Glutamatergic neuron (in vitro differentiated cells): ENCODE measurements at regions not wholly inside any gene's neighbourhood (a gene's known extent, or its start where the extent isn't known, plus 50 kb on each side); places are given as distances from the start of the nearest gene placed in this dataset.

Experiments
- DNase-seq: peaks from one replicate; pipeline ENCODE4 v3.0.0; 2022
- H3K27ac Mint-ChIP-seq: one replicate; pipeline ENCODE4 v1.8.0; 2020; ENCODE audit warnings: mild to moderate bottlenecking, mixed read lengths, inconsistent platforms; ENCODE audit not compliant: unreplicated experiment
- H3K27me3 Mint-ChIP-seq: one replicate; pipeline ENCODE4 v1.8.0; 2020; ENCODE audit warnings: mild to moderate bottlenecking, moderate library complexity, mixed read lengths, inconsistent platforms; ENCODE audit not compliant: unreplicated experiment
- H3K36me3 Mint-ChIP-seq: one replicate; pipeline ENCODE4 v1.8.0; 2020; ENCODE audit warnings: mild to moderate bottlenecking, mixed read lengths, inconsistent platforms; ENCODE audit not compliant: unreplicated experiment
- H3K4me1 Mint-ChIP-seq: one replicate; pipeline ENCODE4 v1.8.0; 2020; ENCODE audit warnings: mild to moderate bottlenecking, low read depth, mixed read lengths, inconsistent platforms; ENCODE audit not compliant: unreplicated experiment
- H3K4me3 Mint-ChIP-seq: one replicate; pipeline ENCODE4 v1.8.0; 2020; ENCODE audit warnings: mild to moderate bottlenecking, mixed read lengths, inconsistent platforms; ENCODE audit not compliant: unreplicated experiment
- H3K9me3 Mint-ChIP-seq: one replicate; pipeline ENCODE4 v1.8.0; 2020; ENCODE audit warnings: mild to moderate bottlenecking, moderate library complexity, mixed read lengths, inconsistent platforms; ENCODE audit not compliant: unreplicated experiment
- TF ChIP-seq, protein P1 (sequence below): fragments of 200-600 bp; sonication (generic); IDR thresholded peaks from one replicate; pipeline ENCODE4 v1.5.0; 2021; ENCODE audit not compliant: partially characterized antibody, unreplicated experiment

DNA sequence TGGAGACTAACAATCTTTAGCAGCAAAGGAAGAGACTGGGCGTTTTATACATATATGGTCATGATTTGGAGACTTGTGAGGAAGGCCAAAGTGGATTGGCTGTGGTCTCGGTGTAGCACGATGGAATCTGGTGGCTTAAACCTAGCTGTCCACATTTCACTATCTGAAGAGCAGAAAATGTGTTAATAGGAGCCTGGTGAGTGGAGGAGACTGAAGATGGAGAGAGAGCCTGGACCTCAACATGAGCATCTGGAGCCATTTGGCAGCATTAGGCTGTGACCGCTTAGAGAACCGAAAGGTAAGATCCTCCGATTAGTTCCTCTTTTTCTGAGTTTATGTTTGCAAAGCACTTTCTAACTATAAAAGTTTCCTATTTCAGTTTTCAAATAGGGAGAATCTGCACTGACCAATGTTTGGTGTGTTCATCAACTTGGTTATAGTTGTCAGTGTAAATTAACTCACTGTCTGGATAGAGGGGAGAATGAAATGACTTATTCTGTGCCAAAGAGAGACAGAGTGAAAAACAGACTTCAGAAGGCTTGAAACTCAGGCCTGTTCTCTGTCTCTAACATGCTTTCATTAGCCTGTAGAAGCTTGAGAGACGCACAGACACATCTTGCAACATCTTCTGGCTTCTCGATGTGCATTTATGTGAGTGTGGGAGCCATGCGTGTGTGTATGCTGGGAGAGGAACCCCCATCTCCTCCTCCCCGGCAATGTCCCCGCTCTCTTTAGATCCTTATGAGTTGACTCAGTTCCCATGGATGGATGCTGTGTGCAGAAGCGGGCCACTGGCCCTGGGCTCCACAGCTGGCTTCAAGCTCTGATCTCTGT, 244.7 kb upstream of the TBL1XR1 start:
- Mint-ChIP-seq H3K4me1 (peaks cover 17% of the 10 kb centered on the region), H3K9me3 (peaks cover 4% of the 10 kb centered on the region), H3K27me3 (peaks cover 5% of the 10 kb centered on the region), H3K36me3 (no peaks in the 10 kb centered on the region), H3K27ac (no peak overlapping the region), H3K4me3 (no peak overlapping the region)
- TF ChIP-seq, protein P1, sequence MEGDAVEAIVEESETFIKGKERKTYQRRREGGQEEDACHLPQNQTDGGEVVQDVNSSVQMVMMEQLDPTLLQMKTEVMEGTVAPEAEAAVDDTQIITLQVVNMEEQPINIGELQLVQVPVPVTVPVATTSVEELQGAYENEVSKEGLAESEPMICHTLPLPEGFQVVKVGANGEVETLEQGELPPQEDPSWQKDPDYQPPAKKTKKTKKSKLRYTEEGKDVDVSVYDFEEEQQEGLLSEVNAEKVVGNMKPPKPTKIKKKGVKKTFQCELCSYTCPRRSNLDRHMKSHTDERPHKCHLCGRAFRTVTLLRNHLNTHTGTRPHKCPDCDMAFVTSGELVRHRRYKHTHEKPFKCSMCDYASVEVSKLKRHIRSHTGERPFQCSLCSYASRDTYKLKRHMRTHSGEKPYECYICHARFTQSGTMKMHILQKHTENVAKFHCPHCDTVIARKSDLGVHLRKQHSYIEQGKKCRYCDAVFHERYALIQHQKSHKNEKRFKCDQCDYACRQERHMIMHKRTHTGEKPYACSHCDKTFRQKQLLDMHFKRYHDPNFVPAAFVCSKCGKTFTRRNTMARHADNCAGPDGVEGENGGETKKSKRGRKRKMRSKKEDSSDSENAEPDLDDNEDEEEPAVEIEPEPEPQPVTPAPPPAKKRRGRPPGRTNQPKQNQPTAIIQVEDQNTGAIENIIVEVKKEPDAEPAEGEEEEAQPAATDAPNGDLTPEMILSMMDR = no peak
- DNase-seq = no peak

DNA sequence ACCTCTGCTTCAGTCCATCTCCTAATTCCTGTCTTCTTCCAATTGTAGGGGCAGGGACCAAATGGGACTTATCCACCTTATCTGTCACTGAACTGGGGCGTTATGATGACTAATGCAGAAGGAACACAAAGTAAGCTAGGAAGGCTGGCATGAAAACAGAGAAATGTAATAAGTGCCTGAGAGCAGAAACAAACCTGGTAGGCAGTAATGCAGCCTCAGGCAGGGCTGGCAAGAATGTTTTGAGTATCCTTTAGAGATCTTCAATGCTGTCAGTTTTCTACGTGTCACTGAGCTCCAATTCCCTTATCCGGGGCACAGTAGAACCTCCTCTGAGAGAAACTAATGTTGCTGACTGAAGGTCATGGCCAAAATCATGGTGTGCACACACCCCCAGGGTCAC, 246.2 kb upstream of the TBL1XR1 start:
- peaks cover 5% of the 10 kb centered on the region for H3K27me3 Mint-ChIP-seq
- no peaks in the 10 kb centered on the region for H3K36me3 Mint-ChIP-seq
- H3K27ac Mint-ChIP-seq = no peak overlapping the region
- TF ChIP-seq, protein P1 = no peak
- no peak overlapping the region for H3K4me3 Mint-ChIP-seq
- H3K9me3 Mint-ChIP-seq = peaks cover 4% of the 10 kb centered on the region
- no peak for DNase-seq
- peaks cover 15% of the 10 kb centered on the region for H3K4me1 Mint-ChIP-seq

DNA sequence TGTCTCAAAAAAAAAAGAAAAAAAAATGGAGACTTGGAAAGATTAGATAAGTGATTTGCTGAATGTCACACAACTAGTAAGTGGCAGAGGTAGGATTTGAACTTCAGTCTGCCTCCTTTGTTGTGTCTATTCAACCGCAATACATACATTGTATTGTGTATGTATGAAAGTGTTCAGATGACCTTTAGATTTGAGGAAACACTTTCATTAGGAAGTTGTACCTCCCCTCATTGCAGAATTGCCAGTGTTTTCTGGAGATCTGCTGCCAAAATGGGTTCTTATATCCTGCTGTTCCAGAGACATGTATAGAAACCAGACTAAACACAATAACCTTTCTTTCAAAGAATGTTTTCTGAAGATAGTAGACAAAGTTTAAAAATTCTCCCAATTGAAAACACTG, 247.4 kb upstream of the TBL1XR1 start:
- TF ChIP-seq, protein P1 = no peak
- Mint-ChIP-seq H3K36me3 (no peaks in the 10 kb centered on the region), H3K27ac (no peak overlapping the region), H3K27me3 (peaks cover 5% of the 10 kb centered on the region), H3K4me3 (no peak overlapping the region), H3K9me3 (peaks cover 4% of the 10 kb centered on the region), H3K4me1 (peaks cover 15% of the 10 kb centered on the region)
- DNase-seq = no peak

DNA sequence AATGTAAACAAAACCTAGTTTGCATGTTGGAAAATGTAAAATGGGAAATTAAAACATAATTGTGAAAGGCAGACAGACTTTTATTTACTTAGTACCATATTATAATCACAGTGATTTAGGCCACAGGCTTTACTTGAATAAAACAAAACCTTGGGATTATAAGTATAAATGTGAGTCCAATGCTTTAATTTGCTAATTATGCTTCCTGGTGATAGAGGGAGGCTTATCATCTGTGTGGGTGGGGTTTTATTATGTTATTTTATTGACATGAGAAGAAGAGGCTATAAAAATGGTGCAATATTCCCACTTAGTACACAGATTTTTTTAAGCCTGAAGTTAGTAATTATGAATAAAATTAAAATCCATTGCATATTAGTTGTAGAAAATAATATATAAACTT, 248.3 kb upstream of the TBL1XR1 start:
- DNase-seq = no peak
- peaks cover 3% of the 10 kb centered on the region for H3K27me3 Mint-ChIP-seq
- TF ChIP-seq, protein P1 = no peak

DNA sequence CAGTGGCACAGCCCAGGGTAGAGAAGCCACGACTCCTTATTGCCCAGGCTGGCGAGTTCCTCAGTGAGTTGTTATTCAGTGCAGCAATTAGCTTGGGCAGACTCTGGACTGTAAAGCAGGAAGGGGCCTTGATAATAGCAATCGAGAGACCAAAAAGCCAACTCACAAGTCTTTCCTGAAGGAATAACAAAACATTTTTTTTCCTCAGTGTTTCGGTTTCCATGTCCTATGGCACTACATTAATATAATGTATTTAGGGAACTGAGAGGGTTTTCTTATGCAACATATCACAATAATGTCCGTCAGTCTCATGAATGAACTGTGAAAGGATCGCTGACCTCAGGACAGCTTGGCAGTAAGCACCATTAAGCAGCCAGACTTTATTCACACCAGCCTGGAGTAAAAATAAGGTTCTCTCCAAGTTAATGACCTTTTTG, 248.9 kb upstream of the TBL1XR1 start:
- H3K4me1 Mint-ChIP-seq = peaks cover 4% of the 10 kb centered on the region
- no peaks in the 10 kb centered on the region for H3K9me3 Mint-ChIP-seq
- TF ChIP-seq, protein P1 = no peak
- no peak overlapping the region for H3K4me3 Mint-ChIP-seq
- H3K36me3 Mint-ChIP-seq = no peaks in the 10 kb centered on the region
- H3K27me3 Mint-ChIP-seq = no peaks in the 10 kb centered on the region
- DNase-seq = no peak
- H3K27ac Mint-ChIP-seq = no peak overlapping the region

More for the DNA sequence above, 248.3 kb upstream of the TBL1XR1 start:
- Mint-ChIP-seq H3K4me3 (no peak overlapping the region), H3K27ac (no peak overlapping the region), H3K4me1 (peaks cover 8% of the 10 kb centered on the region), H3K36me3 (no peaks in the 10 kb centered on the region), H3K9me3 (peaks cover under 1% of the 10 kb centered on the region)
